ENCODE measurements at regions not wholly inside any gene's neighbourhood (a gene's known extent, or its start where the extent isn't known, plus 50 kb on each side); places are given as distances from the start of the nearest gene placed in this dataset.

GRCh38 chr16:65876624-65877023, 489.9 kb upstream of the CDH5 start:
- DNase-seq (ENCODE audit: low read depth) = no peak
- H3K4me3 ChIP-seq (ENCODE audit: low read depth, low read length) = no peak overlapping the region
- no peak for TF ChIP-seq CTCF (IDR thresholded peaks at IDR 0.05; ENCODE audit: insufficient read depth, low read depth, low read length)

- TF ChIP-seq CTCF (IDR thresholded peaks at IDR 0.05; ENCODE audit: insufficient read depth, low read depth, low read length) = no peak
- DNase-seq (ENCODE audit: low read depth) = no peak
- no peak overlapping the region for H3K4me3 ChIP-seq (ENCODE audit: low read depth, low read length)
These were observed 490.5 kb upstream of the CDH5 start for GRCh38 chr16:65876056-65876408.

- H3K4me3 ChIP-seq (ENCODE audit: low read depth, low read length) = no peak overlapping the region
- TF ChIP-seq CTCF (IDR thresholded peaks at IDR 0.05; ENCODE audit: insufficient read depth, low read depth, low read length) = no peak
- DNase-seq (ENCODE audit: low read depth) = no peak
These were observed 491.0 kb upstream of the CDH5 start for GRCh38 chr16:65875381-65876055.

GRCh38 chr16:65869261-65869660, 497.2 kb upstream of the CDH5 start:
- no peak for TF ChIP-seq CTCF (IDR thresholded peaks at IDR 0.05; ENCODE audit: insufficient read depth, low read depth, low read length)
- no peak for DNase-seq (ENCODE audit: low read depth)
- H3K4me3 ChIP-seq (ENCODE audit: low read depth, low read length) = no peak overlapping the region

GRCh38 chr16:65867276-65867960, 499.1 kb upstream of the CDH5 start:
- no peak for DNase-seq (ENCODE audit: low read depth)
- no peak for TF ChIP-seq CTCF (IDR thresholded peaks at IDR 0.05; ENCODE audit: insufficient read depth, low read depth, low read length)
- H3K4me3 ChIP-seq (ENCODE audit: low read depth, low read length) = no peak overlapping the region

GRCh38 chr16:65863236-65863635, 503.3 kb upstream of the CDH5 start:
- no peak for TF ChIP-seq CTCF (IDR thresholded peaks at IDR 0.05; ENCODE audit: insufficient read depth, low read depth, low read length)

More at GRCh38 chr16:65863236-65863635, 503.3 kb upstream of the CDH5 start:
- H3K4me3 ChIP-seq (ENCODE audit: low read depth, low read length) = no peak overlapping the region
- no peak for DNase-seq (ENCODE audit: low read depth)

Data from fibroblast of villous mesenchyme (primary cell).